Peyer's patch (tissue), 4 donors: ENCODE measurements at regions not wholly inside any gene's neighbourhood (a gene's known extent, or its start where the extent isn't known, plus 50 kb on each side); places are given as distances from the start of the nearest gene placed in this dataset.

Experiments used
- DNase-seq, 3 donors: peaks; one replicate each; pipeline ENCODE4 v3.0.0-alpha.2; 2017 to 2019
- H3K27ac ChIP-seq, 4 donors: fragments of 200-600 bp; sonication (generic); one replicate each; pipeline ENCODE4 v1.5.1; 2016 to 2019
- H3K27me3 ChIP-seq, 2 donors: fragments of 200-600 bp; sonication (generic); one replicate each; pipeline ENCODE4 v1.5.1; 2019
- H3K36me3 ChIP-seq, 3 donors: fragments of 200-600 bp; sonication (generic); one replicate each; pipeline ENCODE4 v1.5.1; 2016 to 2019
- H3K4me1 ChIP-seq, 4 donors: fragments of 200-600 bp; sonication (generic); one replicate each; pipeline ENCODE4 v1.5.1; 2016 to 2019
- H3K4me3 ChIP-seq, 4 donors: fragments of 200-600 bp; sonication (generic); 1 replicate in 3 of 4; 2 replicates in 1 of 4; pipeline ENCODE4 v1.5.1; 2016 to 2019; ENCODE audit warnings: mild to moderate bottlenecking in 1 of 4
- H3K9me3 ChIP-seq, 4 donors: fragments of 200-600 bp; sonication (generic); one replicate each; pipeline ENCODE4 v1.5.1; 2016 to 2019; ENCODE audit warnings: mild to moderate bottlenecking in 1 of 4
- CTCF ChIP-seq, 6 experiments: fragments of 450-650 bp in 4 of 6; fragments of 200-600 bp in 2 of 6; sonication (generic) in 1 of 6; IDR thresholded peaks; one replicate each; pipeline ENCODE4 v1.5.1; 2017 to 2019; ENCODE audit warnings: antibody characterized with exemption in 6 of 6, mild to moderate bottlenecking in 3 of 6, moderate library complexity in 1 of 6
- POLR2A ChIP-seq, 2 donors: fragments of 450-650 bp; IDR thresholded peaks; one replicate each; pipeline ENCODE4 v1.5.1; 2017; ENCODE audit warnings: antibody characterized with exemption in 2 of 2, mild to moderate bottlenecking in 2 of 2, moderate library complexity in 2 of 2

- H3K36me3 ChIP-seq = no peaks in the 10 kb centered on the region
- no peak overlapping the region for H3K27ac ChIP-seq
- TF ChIP-seq CTCF (IDR thresholded peaks at IDR 0.05) (no peak), POLR2A (IDR thresholded peaks at IDR 0.05) (no peak)
- H3K4me1 ChIP-seq = no peaks in the 10 kb centered on the region
- no peak for DNase-seq
- no peaks in the 10 kb centered on the region for H3K27me3 ChIP-seq
- no peak overlapping the region for H3K4me3 ChIP-seq
- no peaks in the 10 kb centered on the region for H3K9me3 ChIP-seq
These were observed 58.3 kb downstream of the PDHA2 start for GRCh38 chr4:95898226-95898625.

- DNase-seq = no peak
- H3K36me3 ChIP-seq = no peaks in the 10 kb centered on the region
These were observed 69.3 kb downstream of the PDHA2 start for GRCh38 chr4:95909211-95909610.

GRCh38 chr4:95910749-95911148 lies 70.9 kb downstream of the PDHA2 start:
- Histone ChIP-seq H3K9me3 (no peaks in the 10 kb centered on the region), H3K4me1 (no peaks in the 10 kb centered on the region), H3K27me3 (no peaks in the 10 kb centered on the region), H3K27ac (no peak overlapping the region), H3K4me3 (no peak overlapping the region), H3K36me3 (no peaks in the 10 kb centered on the region)
- TF ChIP-seq POLR2A (IDR thresholded peaks at IDR 0.05) = no peak
- no peak for TF ChIP-seq CTCF (IDR thresholded peaks at IDR 0.05)
- no peak for DNase-seq

More at GRCh38 chr4:95909211-95909610, 69.3 kb downstream of the PDHA2 start:
- Histone ChIP-seq H3K27ac (no peak overlapping the region), H3K9me3 (no peaks in the 10 kb centered on the region), H3K27me3 (no peaks in the 10 kb centered on the region), H3K4me3 (no peak overlapping the region), H3K4me1 (no peaks in the 10 kb centered on the region)
- TF ChIP-seq CTCF (IDR thresholded peaks at IDR 0.05) = no peak
- no peak for TF ChIP-seq POLR2A (IDR thresholded peaks at IDR 0.05)

- no peak overlapping the region for H3K27ac ChIP-seq
- TF ChIP-seq POLR2A (IDR thresholded peaks at IDR 0.05) (no peak), CTCF (IDR thresholded peaks at IDR 0.05) (no peak)
- no peaks in the 10 kb centered on the region for H3K4me1 ChIP-seq
- DNase-seq = no peak
- H3K36me3 ChIP-seq = no peaks in the 10 kb centered on the region
- no peaks in the 10 kb centered on the region for H3K27me3 ChIP-seq
- no peak overlapping the region for H3K4me3 ChIP-seq
- no peaks in the 10 kb centered on the region for H3K9me3 ChIP-seq
These were observed 81.6 kb downstream of the PDHA2 start for GRCh38 chr4:95921470-95921869.

- no peaks in the 10 kb centered on the region for H3K36me3 ChIP-seq
- H3K4me1 ChIP-seq = no peaks in the 10 kb centered on the region
These were observed 89.7 kb downstream of the PDHA2 start for GRCh38 chr4:95929448-95930064.

More at GRCh38 chr4:95929448-95930064, 89.7 kb downstream of the PDHA2 start:
- no peak for TF ChIP-seq POLR2A (IDR thresholded peaks at IDR 0.05)
- TF ChIP-seq CTCF (IDR thresholded peaks at IDR 0.05) = no peak
- no peak for DNase-seq
- Histone ChIP-seq H3K4me3 (no peak overlapping the region), H3K27ac (no peak overlapping the region), H3K9me3 (no peaks in the 10 kb centered on the region), H3K27me3 (no peaks in the 10 kb centered on the region)
